Fibroblast of villous mesenchyme (primary cell): ENCODE measurements at regions not wholly inside any gene's neighbourhood (a gene's known extent, or its start where the extent isn't known, plus 50 kb on each side); places are given as distances from the start of the nearest gene placed in this dataset.

Source experiments
- DNase-seq: peaks from one replicate; pipeline ENCODE4 v3.0.0-alpha.2; 2010; ENCODE audit warnings: low read depth
- H3K4me3 ChIP-seq: 2 replicates; pipeline ENCODE4 v1.5.1; 2011; ENCODE audit warnings: low read depth, mild to moderate bottlenecking, low read length
- TF ChIP-seq, protein P1 (sequence below): IDR thresholded peaks from 2 replicates; pipeline ENCODE4 v1.5.1; 2012; ENCODE audit warnings: low read depth, mild to moderate bottlenecking, low read length; ENCODE audit not compliant: insufficient read depth

DNA sequence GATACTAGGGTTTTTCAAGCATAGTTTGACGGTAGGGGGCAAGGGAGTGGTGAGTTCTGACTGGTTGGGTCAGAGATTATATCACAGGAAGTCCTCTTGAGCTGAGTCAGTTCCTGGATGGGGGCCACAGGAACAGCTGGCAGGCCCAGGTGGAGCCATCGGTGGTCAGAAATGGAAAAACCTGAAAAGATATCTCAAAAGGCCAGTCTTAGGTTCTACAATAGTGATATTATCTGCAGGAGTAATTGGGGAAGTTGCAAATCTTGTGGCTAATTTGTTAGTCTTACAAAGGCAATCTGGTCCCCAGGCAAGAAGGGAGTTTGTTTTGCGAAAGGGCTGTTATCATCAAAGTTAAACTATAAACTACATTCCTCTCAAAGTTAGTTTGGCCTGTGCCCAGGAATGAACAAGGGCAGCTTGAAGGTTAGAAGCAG lies 159.3 kb downstream of the PTCHD1 start:
- peak; percentile 10 for DNase-seq
- TF ChIP-seq, protein P1, sequence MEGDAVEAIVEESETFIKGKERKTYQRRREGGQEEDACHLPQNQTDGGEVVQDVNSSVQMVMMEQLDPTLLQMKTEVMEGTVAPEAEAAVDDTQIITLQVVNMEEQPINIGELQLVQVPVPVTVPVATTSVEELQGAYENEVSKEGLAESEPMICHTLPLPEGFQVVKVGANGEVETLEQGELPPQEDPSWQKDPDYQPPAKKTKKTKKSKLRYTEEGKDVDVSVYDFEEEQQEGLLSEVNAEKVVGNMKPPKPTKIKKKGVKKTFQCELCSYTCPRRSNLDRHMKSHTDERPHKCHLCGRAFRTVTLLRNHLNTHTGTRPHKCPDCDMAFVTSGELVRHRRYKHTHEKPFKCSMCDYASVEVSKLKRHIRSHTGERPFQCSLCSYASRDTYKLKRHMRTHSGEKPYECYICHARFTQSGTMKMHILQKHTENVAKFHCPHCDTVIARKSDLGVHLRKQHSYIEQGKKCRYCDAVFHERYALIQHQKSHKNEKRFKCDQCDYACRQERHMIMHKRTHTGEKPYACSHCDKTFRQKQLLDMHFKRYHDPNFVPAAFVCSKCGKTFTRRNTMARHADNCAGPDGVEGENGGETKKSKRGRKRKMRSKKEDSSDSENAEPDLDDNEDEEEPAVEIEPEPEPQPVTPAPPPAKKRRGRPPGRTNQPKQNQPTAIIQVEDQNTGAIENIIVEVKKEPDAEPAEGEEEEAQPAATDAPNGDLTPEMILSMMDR, result no peak
- H3K4me3 ChIP-seq, result no peak overlapping the region

DNA sequence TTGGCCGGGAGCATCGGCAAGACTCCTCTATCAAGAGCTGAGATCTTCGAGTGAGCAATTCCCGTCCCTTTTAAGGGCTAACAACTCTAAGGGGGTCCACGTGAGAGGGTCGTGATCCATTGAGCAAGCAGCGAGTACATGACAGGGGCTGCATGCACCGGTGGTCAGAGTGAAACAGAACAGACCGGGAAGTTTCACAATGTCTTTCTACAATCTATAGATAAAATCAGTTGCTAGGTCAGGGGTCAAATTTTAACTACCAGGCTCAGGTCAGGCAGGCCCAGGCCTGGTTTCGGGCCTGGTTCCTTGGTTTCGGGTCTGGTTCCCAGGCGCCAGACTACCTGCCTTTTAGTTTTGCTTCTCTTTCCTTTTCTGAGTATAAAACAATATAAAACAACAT lies 160.1 kb downstream of the PTCHD1 start:
- no peak overlapping the region for H3K4me3 ChIP-seq
- TF ChIP-seq, protein P1, result no peak
- peak; percentile 7 for DNase-seq

DNA sequence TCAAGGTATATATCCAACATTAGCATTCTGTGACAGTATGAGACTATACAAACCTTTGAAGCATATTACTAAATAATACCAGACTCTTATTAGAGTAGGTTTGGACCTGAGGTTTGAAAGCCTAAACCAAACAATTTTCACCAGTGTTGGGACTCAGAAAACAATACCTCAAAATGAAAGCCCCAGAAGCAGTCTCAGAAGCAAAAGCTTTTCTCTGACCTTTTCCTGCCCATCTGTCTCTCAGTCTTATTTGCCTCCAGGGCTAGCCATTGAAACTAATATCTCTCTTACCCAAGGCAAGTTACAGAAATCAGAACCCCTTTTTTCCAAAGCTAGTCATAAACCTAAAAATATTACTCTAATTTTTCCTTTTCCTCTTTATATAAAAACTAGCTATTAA lies 163.3 kb downstream of the PTCHD1 start:
- no peak for DNase-seq
- TF ChIP-seq, protein P1, result no peak
- no peak overlapping the region for H3K4me3 ChIP-seq

DNA sequence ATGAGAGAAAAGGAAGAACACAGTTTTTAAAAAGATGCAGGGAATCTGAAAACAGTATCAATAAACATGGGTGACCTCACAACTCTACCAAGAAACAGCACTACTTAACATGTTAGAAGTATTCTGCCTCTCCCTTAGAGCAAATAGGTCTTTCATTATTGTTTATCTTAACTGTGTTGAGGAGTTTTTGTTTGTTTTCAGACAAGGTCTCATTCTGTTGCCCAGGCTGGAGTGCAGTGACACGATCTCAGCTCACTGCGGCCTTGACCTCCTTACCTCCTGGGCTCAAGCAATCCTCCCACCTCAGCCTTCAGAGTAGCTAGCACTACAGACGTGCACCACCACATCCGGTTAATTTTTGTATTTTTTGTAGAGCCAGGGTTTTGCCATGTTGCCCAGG lies 165.3 kb upstream of the PRDX4 start:
- H3K4me3 ChIP-seq, result no peak overlapping the region
- DNase-seq, result peak; percentile 38
- TF ChIP-seq, protein P1, result no peak

DNA sequence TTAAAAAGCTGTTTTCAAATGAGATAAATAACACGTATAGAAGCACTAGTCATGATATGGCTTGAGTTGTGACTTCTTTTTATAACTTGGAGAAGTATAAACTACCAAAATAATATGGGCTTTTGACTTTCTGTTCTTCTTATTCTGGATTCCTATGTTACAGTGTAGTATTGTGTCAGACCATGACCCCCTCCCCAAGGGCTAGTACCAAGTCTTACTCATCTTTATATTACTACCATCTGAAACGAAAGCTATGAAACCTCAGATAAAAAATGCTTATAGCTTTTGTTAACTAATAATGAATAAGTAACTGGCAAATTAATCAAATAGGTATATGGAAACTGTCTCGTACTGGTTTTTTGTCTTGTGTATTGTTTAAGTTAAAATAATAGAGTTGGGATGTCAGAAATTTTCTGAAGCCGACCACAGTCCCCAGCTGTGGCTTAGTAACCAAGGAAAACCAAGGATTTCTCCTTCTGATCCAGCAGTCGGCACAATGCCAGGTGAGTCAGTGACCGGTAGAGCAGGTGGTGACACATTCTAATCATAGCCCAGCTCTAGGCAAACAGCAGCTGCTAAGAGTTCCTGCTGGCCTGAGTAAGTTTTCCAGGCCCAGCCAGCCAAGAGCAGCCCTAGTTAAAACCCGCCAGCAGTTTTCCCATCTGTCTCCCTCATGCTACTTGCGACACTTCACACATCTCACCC lies 163.3 kb upstream of the PRDX4 start:
- peak; percentile 16 for DNase-seq
- no peak overlapping the region for H3K4me3 ChIP-seq
- TF ChIP-seq, protein P1, result no peak

DNA sequence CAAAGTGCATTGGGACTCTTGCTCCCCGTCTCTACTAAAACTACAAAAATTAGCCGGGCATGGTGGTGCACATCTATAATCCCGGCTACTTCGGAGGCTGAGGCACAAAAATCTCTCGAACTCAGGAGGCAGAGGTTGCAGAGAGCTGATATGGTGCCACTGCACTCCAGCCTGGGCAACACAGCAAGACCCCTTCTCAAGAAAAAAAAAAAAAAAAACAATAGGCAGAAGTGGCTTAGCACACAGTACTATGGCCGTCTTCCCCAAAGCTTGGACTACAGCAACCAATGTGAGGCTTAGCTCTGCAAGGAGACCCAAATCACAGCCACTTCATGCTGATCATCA lies 162.8 kb upstream of the PRDX4 start:
- H3K4me3 ChIP-seq, result no peak overlapping the region
- TF ChIP-seq, protein P1, result no peak
- no peak for DNase-seq

DNA sequence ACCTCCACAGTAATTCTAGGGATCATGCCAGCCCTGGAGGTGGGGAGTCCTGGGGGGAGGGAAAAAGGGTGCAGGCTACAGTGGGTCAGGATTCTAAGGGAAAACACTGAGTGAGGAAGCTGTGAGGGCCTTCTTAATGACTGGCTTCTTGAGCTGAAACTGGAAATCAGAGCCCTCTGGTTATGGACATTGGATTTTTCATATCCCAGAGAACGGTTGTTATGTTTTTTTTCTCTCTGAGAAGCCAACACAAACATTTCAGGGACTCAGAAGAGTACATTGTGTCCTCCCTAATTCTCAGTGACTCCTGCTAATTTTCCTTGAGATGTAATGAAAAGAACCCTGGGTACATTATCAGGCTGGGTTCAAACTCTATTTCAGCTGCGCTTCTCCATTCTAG lies 162.4 kb upstream of the PRDX4 start:
- DNase-seq, result no peak
- TF ChIP-seq, protein P1, result no peak
- no peak overlapping the region for H3K4me3 ChIP-seq
